IgD-negative memory B cell (primary cell): ENCODE measurements at regions not wholly inside any gene's neighbourhood (a gene's known extent, or its start where the extent isn't known, plus 50 kb on each side); places are given as distances from the start of the nearest gene placed in this dataset.
"Not testable (repeated sequence)": the region's sequence is repeated elsewhere in the genome, so short reads cannot be mapped to it uniquely, and the experiment has no call there.

ENCODE experiments used
- H3K27ac Mint-ChIP-seq, 3 donors: one replicate each; pipeline ENCODE4 v1.8.0; 2020 to 2022; ENCODE audit warnings: mild to moderate bottlenecking in 3 of 3, mixed read lengths in 3 of 3, moderate library complexity in 1 of 3
- H3K27me3 Mint-ChIP-seq: one replicate; pipeline ENCODE4 v1.8.0; 2021; ENCODE audit warnings: mixed read lengths
- H3K36me3 Mint-ChIP-seq: one replicate; pipeline ENCODE4 v1.8.0; 2020; ENCODE audit warnings: mild to moderate bottlenecking, mixed read lengths
- H3K4me1 Mint-ChIP-seq, 3 donors: one replicate each; pipeline ENCODE4 v1.8.0; 2020 to 2022; ENCODE audit warnings: mixed read lengths in 3 of 3, mild to moderate bottlenecking in 1 of 3
- H3K4me3 Mint-ChIP-seq, 4 donors: one replicate each; pipeline ENCODE4 v1.8.0; 2020 to 2022; ENCODE audit warnings: mild to moderate bottlenecking in 4 of 4, mixed read lengths in 4 of 4, moderate library complexity in 3 of 4
- H3K9me3 Mint-ChIP-seq, 3 donors: one replicate each; pipeline ENCODE4 v1.8.0; 2020 to 2021; ENCODE audit warnings: mixed read lengths in 3 of 3, mild to moderate bottlenecking in 1 of 3

- Mint-ChIP-seq H3K27me3 (no peaks in the 10 kb centered on the region), H3K27ac (no peak overlapping the region), H3K36me3 (no peaks in the 10 kb centered on the region), H3K4me3 (no peak overlapping the region), H3K4me1 (no peaks in the 10 kb centered on the region), H3K9me3 (no peaks in the 10 kb centered on the region)
These were observed 61.5 kb downstream of the PRDM13 start for GRCh38 chr6:99668036-99668705.

- Mint-ChIP-seq H3K9me3 (peaks cover 0 to 9% (median 8%) of the 10 kb centered on the region in 3 donors), H3K4me3 (no peak overlapping the region), H3K27me3 (peaks cover 11% of the 10 kb centered on the region), H3K4me1 (no peaks in the 10 kb centered on the region), H3K27ac (peak overlapping the region in 1 of 3 donors; percentile 35), H3K36me3 (no peaks in the 10 kb centered on the region)
These were observed 83.5 kb downstream of the PRDM13 start for GRCh38 chr6:99689916-99690685.

DNA sequence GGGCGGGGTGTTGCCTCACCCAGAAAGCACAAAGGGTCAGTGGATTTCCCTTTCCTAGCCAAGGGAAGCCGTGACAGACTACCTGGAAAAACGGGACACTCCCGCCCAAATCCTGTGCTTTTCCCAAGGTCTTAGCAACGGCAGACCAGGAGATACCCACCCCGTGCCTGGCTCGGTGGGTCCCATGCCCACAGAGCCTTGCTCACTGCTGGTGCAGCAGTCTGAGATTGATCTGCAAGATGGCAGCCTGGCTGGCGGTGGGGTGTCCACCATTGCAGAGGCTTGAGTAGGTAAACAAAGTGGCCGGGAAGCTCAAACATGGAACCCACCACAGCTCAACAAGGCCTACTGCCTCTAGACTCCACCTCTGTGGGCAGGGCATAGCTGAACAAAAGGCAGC lies 95.7 kb downstream of the PRDM13 start:
- H3K4me1 Mint-ChIP-seq, H3K27ac Mint-ChIP-seq, H3K36me3 Mint-ChIP-seq, H3K4me3 Mint-ChIP-seq, H3K9me3 Mint-ChIP-seq, H3K27me3 Mint-ChIP-seq: not testable (repeated sequence)

- no peak overlapping the region for H3K27ac Mint-ChIP-seq
- no peaks in the 10 kb centered on the region for H3K36me3 Mint-ChIP-seq
- no peak overlapping the region for H3K4me3 Mint-ChIP-seq
- H3K27me3 Mint-ChIP-seq: no peaks in the 10 kb centered on the region
- H3K9me3 Mint-ChIP-seq: no peaks in the 10 kb centered on the region
- H3K4me1 Mint-ChIP-seq: no peaks in the 10 kb centered on the region
These were observed 102.4 kb downstream of the PRDM13 start for GRCh38 chr6:99709062-99709461.

DNA sequence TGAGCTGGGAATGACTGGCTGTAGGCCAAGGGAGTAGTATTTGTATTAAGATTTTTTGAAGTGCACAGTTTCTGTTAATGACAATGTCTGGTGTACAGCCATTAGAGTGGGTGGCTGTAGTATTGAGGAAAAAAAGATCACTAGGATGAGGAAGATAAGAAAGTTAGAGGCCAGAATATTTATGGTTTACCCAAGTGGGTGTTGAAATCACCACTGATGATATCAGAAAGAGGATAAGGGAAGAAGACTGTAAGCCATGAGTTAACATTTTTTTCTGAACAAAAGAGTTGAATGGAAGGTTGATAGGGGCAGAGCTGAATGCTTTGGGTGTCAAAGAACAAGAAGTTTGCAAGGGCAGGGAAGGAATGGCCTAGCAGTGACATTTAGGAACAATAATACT lies 104.7 kb downstream of the PRDM13 start:
- H3K4me1 Mint-ChIP-seq: no peaks in the 10 kb centered on the region
- peaks cover 0 to under 1% (median 0%) of the 10 kb centered on the region in 3 donors for H3K9me3 Mint-ChIP-seq
- no peak overlapping the region for H3K4me3 Mint-ChIP-seq
- H3K27me3 Mint-ChIP-seq: no peaks in the 10 kb centered on the region
- H3K27ac Mint-ChIP-seq: no peak overlapping the region
- no peaks in the 10 kb centered on the region for H3K36me3 Mint-ChIP-seq

GRCh38 chr6:99711925-99712324 lies 105.3 kb downstream of the PRDM13 start:
- H3K36me3 Mint-ChIP-seq: no peaks in the 10 kb centered on the region
- H3K9me3 Mint-ChIP-seq: peaks cover 0 to 5% (median 0%) of the 10 kb centered on the region in 3 donors
- no peaks in the 10 kb centered on the region for H3K27me3 Mint-ChIP-seq
- H3K4me3 Mint-ChIP-seq: no peak overlapping the region
- no peaks in the 10 kb centered on the region for H3K4me1 Mint-ChIP-seq
- H3K27ac Mint-ChIP-seq: no peak overlapping the region

GRCh38 chr6:99712519-99712918 lies 105.9 kb downstream of the PRDM13 start:
- H3K4me1 Mint-ChIP-seq: no peaks in the 10 kb centered on the region
- no peaks in the 10 kb centered on the region for H3K36me3 Mint-ChIP-seq
- no peaks in the 10 kb centered on the region for H3K27me3 Mint-ChIP-seq
- peaks cover 0 to 5% (median 3%) of the 10 kb centered on the region in 3 donors for H3K9me3 Mint-ChIP-seq
- H3K4me3 Mint-ChIP-seq: no peak overlapping the region
- H3K27ac Mint-ChIP-seq: no peak overlapping the region

GRCh38 chr6:99722043-99722442 lies 115.4 kb downstream of the PRDM13 start:
- not testable (repeated sequence) for H3K27ac Mint-ChIP-seq, H3K4me3 Mint-ChIP-seq, H3K36me3 Mint-ChIP-seq, H3K4me1 Mint-ChIP-seq, H3K27me3 Mint-ChIP-seq
- H3K9me3 Mint-ChIP-seq: peaks cover 8 to 16% (median 8%) of the 10 kb centered on the region in 3 donors

DNA sequence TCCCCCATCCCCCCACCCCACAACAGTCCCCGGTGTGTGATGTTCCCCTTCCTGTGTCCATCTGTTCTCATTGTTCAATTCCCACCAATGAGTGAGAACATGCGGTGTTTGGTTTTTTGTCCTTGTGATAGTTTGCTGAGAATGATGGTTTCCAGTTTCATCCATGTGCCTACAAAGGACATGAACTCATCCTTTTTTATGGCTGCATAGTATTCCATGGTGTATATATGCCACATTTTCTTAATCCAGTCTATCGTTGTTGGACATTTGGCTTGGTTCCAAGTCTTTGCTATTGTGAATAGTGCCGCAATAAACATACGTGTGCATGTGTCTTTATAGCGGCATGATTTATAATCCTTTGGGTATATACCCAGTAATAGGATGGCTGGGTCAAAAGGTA lies 123.6 kb downstream of the PRDM13 start:
- not testable (repeated sequence) for H3K4me3 Mint-ChIP-seq

GRCh38 chr6:99736302-99736701 lies 129.7 kb downstream of the PRDM13 start:
- no peak overlapping the region for H3K4me3 Mint-ChIP-seq
- no peaks in the 10 kb centered on the region for H3K36me3 Mint-ChIP-seq
- no peak overlapping the region for H3K27ac Mint-ChIP-seq
- H3K4me1 Mint-ChIP-seq: peaks cover 0 to 3% (median 2%) of the 10 kb centered on the region in 3 donors
- H3K27me3 Mint-ChIP-seq: peaks cover 6% of the 10 kb centered on the region
- H3K9me3 Mint-ChIP-seq: peaks cover 0 to 2% (median 0%) of the 10 kb centered on the region in 3 donors

More for the DNA sequence above, 123.6 kb downstream of the PRDM13 start:
- not testable (repeated sequence) for H3K4me1 Mint-ChIP-seq, H3K36me3 Mint-ChIP-seq, H3K27ac Mint-ChIP-seq, H3K9me3 Mint-ChIP-seq, H3K27me3 Mint-ChIP-seq

DNA sequence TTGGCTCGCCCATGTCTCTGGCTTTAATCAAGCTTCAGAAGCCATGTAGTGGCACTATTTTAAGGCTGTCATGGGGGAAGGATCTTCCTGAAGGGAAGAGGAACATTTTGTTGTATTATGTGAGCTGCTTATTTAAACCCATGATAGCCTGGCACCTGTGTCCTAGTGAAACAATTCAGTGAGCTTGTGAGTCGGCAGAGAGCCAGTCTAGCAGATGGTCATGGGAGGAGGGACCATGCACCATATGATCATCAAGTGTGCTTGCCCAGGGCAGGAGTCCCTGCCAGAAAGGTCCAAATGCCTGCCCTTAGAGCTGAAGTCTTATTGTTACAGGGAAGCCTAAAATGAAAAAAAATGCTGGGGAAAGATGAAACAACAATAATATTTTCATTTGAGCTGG lies 132.9 kb downstream of the PRDM13 start:
- Mint-ChIP-seq H3K4me1 (peaks cover 0 to 2% (median 0%) of the 10 kb centered on the region in 3 donors), H3K9me3 (no peaks in the 10 kb centered on the region), H3K4me3 (no peak overlapping the region), H3K27me3 (peaks cover 9% of the 10 kb centered on the region), H3K36me3 (no peaks in the 10 kb centered on the region), H3K27ac (no peak overlapping the region)

- Mint-ChIP-seq H3K9me3 (no peaks in the 10 kb centered on the region), H3K27me3 (peaks cover 11% of the 10 kb centered on the region), H3K4me3 (no peak overlapping the region), H3K27ac (no peak overlapping the region), H3K4me1 (no peaks in the 10 kb centered on the region), H3K36me3 (no peaks in the 10 kb centered on the region)
These were observed 134.5 kb downstream of the PRDM13 start for GRCh38 chr6:99741092-99741491.

DNA sequence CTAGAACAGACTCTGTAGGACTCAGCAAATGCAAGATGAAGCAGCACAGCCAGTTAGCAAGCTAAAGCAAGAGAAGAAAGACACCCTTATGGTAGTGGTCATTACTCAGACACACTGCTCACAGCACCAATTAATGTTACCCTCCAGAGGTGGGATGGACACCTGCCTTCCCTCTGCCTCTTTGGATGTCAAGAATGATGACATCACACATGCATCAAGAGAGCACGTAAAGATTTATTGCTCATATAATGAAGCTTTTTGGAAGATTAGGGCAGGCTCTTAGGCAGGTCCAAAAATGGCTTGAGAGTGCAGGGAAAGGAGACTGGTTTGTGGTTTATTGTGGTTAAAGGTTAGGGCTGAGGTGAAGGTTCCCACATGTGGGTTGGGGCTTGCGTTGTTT lies 137.0 kb downstream of the PRDM13 start:
- H3K36me3 Mint-ChIP-seq: no peaks in the 10 kb centered on the region
- H3K4me3 Mint-ChIP-seq: no peak overlapping the region
- H3K27ac Mint-ChIP-seq: no peak overlapping the region
- H3K9me3 Mint-ChIP-seq: no peaks in the 10 kb centered on the region
- no peaks in the 10 kb centered on the region for H3K4me1 Mint-ChIP-seq
- H3K27me3 Mint-ChIP-seq: peaks cover 6% of the 10 kb centered on the region

DNA sequence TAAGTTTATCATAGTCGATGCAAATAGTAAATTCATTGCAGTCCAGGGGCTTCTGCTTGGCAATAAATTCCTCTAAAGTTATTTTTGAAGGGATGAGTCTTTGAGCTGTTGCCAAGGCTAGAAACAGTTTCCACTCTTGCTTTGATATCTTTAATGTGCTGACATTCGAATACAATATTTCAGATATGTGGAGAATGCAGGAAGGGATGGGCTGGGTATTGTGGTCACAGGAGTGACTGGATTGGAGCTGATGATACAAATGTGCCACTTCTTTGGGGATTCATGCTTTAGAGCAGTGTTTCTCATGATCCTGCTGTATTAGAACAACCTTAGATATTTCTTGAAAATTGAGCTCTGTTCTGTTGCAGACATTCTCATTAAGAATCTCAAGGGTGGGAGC lies 139.0 kb downstream of the PRDM13 start:
- Mint-ChIP-seq H3K9me3 (no peaks in the 10 kb centered on the region), H3K36me3 (no peaks in the 10 kb centered on the region), H3K27me3 (peaks cover 5% of the 10 kb centered on the region), H3K27ac (no peak overlapping the region), H3K4me1 (no peaks in the 10 kb centered on the region), H3K4me3 (no peak overlapping the region)

DNA sequence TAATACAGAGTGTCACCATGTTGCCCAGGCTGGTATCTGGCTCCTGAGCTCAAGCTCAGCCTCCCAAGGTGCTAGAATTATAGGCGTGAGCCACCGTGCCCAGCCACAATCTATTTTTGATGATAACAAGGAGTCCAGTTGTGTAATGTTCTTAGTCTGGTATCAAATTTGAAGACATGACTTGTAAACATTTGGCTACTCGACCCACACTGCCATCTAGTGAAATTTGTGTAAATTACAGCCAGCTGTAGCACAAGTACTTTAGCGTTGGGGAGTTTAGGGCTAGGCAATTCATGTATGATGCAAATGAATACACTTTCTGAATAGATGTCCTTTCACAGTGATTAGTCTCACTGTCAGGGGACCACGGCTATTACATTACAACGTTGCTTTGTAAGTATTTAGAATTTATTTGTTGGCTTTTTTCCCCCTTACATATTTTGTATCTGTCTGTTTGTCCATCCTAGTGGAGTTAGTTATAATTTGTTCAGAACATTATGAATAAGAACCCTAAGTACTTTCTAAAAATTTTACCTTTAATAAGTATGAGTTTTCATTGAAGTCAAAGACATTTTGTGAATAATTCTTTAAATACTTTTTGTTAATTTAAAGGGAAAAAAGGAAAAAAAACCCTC lies 139.7 kb downstream of the PRDM13 start:
- Mint-ChIP-seq H3K4me3 (no peak overlapping the region), H3K9me3 (no peaks in the 10 kb centered on the region), H3K4me1 (no peaks in the 10 kb centered on the region), H3K36me3 (no peaks in the 10 kb centered on the region), H3K27ac (no peak overlapping the region), H3K27me3 (peaks cover 5% of the 10 kb centered on the region)
